Liver (tissue), 3 donors: ENCODE measurements at regions not wholly inside any gene's neighbourhood (a gene's known extent, or its start where the extent isn't known, plus 50 kb on each side); places are given as distances from the start of the nearest gene placed in this dataset.

Source experiments
- FOXA1 ChIP-seq: IDR thresholded peaks from 2 replicates; pipeline ENCODE4 v1.6.1; 2016; ENCODE audit warnings: antibody characterized with exemption
- HNF4A ChIP-seq, 2 donors: conservative IDR thresholded peaks; 2 replicates each; pipeline ENCODE4 v1.6.1; 2016; ENCODE audit warnings: antibody characterized with exemption in 2 of 2, mild to moderate bottlenecking in 2 of 2
- JUND ChIP-seq, 2 donors: IDR thresholded peaks; 2 replicates each; pipeline ENCODE4 v1.6.1; 2016; ENCODE audit warnings: antibody characterized with exemption in 2 of 2
- MAX ChIP-seq: IDR thresholded peaks from 2 replicates; pipeline ENCODE4 v1.6.1; 2016; ENCODE audit warnings: antibody characterized with exemption
- NR2F2 ChIP-seq: IDR thresholded peaks from 2 replicates; pipeline ENCODE4 v1.6.1; 2016; ENCODE audit warnings: antibody characterized with exemption
- RAD21 ChIP-seq, 2 donors: IDR thresholded peaks; 2 replicates each; pipeline ENCODE4 v1.6.1; 2016; ENCODE audit warnings: antibody characterized with exemption in 2 of 2, mild to moderate bottlenecking in 2 of 2
- SP1 ChIP-seq: IDR thresholded peaks from 2 replicates; pipeline ENCODE4 v1.6.1; 2018; ENCODE audit warnings: antibody characterized with exemption, mild to moderate bottlenecking
- TAF1 ChIP-seq: conservative IDR thresholded peaks from 2 replicates; pipeline ENCODE4 v1.6.1; 2016; ENCODE audit warnings: antibody characterized with exemption, mild to moderate bottlenecking
- YY1 ChIP-seq: IDR thresholded peaks from 2 replicates; pipeline ENCODE4 v1.6.1; 2016; ENCODE audit warnings: antibody characterized with exemption, mild to moderate bottlenecking
- TF ChIP-seq, protein P1 (sequence below): fragments of 150-350 bp; IDR thresholded peaks from 2 replicates; pipeline ENCODE4 v1.5.1; 2017; ENCODE audit warnings: improper control_type of control experiment, low read depth, low read length; ENCODE audit not compliant: missing input control
- TF ChIP-seq, protein P2 (sequence below): IDR thresholded peaks from 2 replicates; pipeline ENCODE4 v1.6.1; 2016; ENCODE audit warnings: antibody characterized with exemption, mild to moderate bottlenecking
- TF ChIP-seq, protein P3 (sequence below): IDR thresholded peaks from 2 replicates; pipeline ENCODE4 v1.6.1; 2016; ENCODE audit warnings: antibody characterized with exemption
- donor health status: healthy.
- donor health status: healthy.

DNA sequence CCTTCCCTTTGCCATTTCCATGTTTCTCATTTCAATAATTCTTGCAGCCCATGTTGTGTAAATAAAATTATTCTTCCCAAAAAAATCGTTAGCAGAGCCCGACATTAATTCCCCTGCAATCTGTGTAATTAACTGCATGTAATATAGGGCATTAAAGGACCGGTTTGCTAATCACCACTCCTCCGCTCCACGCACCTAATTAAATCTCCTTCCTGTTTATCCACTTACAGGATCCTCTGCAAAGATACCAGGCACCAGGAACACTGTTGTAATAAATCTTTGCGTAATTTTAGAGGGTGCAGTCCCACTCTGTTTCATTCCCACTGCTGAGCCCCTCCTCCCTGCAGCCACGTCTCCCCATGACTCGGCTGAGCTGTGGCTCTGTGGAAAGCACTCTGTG is 105.0 kb upstream of the PPP1R26 start:
- TF ChIP-seq, protein P1, sequence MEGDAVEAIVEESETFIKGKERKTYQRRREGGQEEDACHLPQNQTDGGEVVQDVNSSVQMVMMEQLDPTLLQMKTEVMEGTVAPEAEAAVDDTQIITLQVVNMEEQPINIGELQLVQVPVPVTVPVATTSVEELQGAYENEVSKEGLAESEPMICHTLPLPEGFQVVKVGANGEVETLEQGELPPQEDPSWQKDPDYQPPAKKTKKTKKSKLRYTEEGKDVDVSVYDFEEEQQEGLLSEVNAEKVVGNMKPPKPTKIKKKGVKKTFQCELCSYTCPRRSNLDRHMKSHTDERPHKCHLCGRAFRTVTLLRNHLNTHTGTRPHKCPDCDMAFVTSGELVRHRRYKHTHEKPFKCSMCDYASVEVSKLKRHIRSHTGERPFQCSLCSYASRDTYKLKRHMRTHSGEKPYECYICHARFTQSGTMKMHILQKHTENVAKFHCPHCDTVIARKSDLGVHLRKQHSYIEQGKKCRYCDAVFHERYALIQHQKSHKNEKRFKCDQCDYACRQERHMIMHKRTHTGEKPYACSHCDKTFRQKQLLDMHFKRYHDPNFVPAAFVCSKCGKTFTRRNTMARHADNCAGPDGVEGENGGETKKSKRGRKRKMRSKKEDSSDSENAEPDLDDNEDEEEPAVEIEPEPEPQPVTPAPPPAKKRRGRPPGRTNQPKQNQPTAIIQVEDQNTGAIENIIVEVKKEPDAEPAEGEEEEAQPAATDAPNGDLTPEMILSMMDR = no peak
- TF ChIP-seq, protein P2, sequence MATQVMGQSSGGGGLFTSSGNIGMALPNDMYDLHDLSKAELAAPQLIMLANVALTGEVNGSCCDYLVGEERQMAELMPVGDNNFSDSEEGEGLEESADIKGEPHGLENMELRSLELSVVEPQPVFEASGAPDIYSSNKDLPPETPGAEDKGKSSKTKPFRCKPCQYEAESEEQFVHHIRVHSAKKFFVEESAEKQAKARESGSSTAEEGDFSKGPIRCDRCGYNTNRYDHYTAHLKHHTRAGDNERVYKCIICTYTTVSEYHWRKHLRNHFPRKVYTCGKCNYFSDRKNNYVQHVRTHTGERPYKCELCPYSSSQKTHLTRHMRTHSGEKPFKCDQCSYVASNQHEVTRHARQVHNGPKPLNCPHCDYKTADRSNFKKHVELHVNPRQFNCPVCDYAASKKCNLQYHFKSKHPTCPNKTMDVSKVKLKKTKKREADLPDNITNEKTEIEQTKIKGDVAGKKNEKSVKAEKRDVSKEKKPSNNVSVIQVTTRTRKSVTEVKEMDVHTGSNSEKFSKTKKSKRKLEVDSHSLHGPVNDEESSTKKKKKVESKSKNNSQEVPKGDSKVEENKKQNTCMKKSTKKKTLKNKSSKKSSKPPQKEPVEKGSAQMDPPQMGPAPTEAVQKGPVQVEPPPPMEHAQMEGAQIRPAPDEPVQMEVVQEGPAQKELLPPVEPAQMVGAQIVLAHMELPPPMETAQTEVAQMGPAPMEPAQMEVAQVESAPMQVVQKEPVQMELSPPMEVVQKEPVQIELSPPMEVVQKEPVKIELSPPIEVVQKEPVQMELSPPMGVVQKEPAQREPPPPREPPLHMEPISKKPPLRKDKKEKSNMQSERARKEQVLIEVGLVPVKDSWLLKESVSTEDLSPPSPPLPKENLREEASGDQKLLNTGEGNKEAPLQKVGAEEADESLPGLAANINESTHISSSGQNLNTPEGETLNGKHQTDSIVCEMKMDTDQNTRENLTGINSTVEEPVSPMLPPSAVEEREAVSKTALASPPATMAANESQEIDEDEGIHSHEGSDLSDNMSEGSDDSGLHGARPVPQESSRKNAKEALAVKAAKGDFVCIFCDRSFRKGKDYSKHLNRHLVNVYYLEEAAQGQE = no peak
- TF ChIP-seq FOXA1 = no peak
- no peak for TF ChIP-seq RAD21 (IDR thresholded peaks at IDR 0.05)
- TF ChIP-seq MAX = no peak
- TF ChIP-seq HNF4A (conservative IDR thresholded peaks at IDR 0.05) = no peak
- TF ChIP-seq SP1 = no peak
- no peak for TF ChIP-seq TAF1
- TF ChIP-seq NR2F2 = no peak
- TF ChIP-seq YY1 = no peak
- TF ChIP-seq, protein P3, sequence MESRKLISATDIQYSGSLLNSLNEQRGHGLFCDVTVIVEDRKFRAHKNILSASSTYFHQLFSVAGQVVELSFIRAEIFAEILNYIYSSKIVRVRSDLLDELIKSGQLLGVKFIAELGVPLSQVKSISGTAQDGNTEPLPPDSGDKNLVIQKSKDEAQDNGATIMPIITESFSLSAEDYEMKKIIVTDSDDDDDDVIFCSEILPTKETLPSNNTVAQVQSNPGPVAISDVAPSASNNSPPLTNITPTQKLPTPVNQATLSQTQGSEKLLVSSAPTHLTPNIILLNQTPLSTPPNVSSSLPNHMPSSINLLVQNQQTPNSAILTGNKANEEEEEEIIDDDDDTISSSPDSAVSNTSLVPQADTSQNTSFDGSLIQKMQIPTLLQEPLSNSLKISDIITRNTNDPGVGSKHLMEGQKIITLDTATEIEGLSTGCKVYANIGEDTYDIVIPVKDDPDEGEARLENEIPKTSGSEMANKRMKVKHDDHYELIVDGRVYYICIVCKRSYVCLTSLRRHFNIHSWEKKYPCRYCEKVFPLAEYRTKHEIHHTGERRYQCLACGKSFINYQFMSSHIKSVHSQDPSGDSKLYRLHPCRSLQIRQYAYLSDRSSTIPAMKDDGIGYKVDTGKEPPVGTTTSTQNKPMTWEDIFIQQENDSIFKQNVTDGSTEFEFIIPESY = no peak
- no peak for TF ChIP-seq JUND (IDR thresholded peaks at IDR 0.05)
